Activated CD4-positive, alpha-beta T cell treated with anti-CD3 and anti-CD28 coated beads, Interleukin-2, amount 10 ng/mL, durations not matched to agents 7 days and 5 days (primary cell): ENCODE measurements at regions not wholly inside any gene's neighbourhood (a gene's known extent, or its start where the extent isn't known, plus 50 kb on each side); places are given as distances from the start of the nearest gene placed in this dataset.

Source experiments
- CTCF ChIA-PET: fragments of 350-600 bp; sonication (Branson Sonifier 250); formaldehyde crosslinking; loops from one replicate; lab custom pipeline; 2021; ENCODE audit warnings: antibody characterized with exemption; lab: Charles Lee
- POLR2A ChIA-PET: fragments of 350-600 bp; sonication (Branson Sonifier 250); formaldehyde crosslinking; loops from one replicate; lab custom pipeline; 2021; ENCODE audit warnings: antibody characterized with exemption; lab: Charles Lee
- DNase-seq: peaks from one replicate; pipeline ENCODE4 v3.0.0-alpha.2; 2020
- H3K27ac Mint-ChIP-seq: one replicate; pipeline ENCODE4 v1.8.0; 2021; ENCODE audit warnings: mild to moderate bottlenecking, moderate library complexity, mixed read lengths
- H3K27me3 Mint-ChIP-seq: one replicate; pipeline ENCODE4 v1.8.0; 2021; ENCODE audit warnings: mixed read lengths
- H3K36me3 Mint-ChIP-seq: one replicate; pipeline ENCODE4 v1.8.0; 2021; ENCODE audit warnings: low read depth, mixed read lengths
- H3K4me1 Mint-ChIP-seq: one replicate; pipeline ENCODE4 v1.8.0; 2021; ENCODE audit warnings: mixed read lengths
- H3K4me3 Mint-ChIP-seq: one replicate; pipeline ENCODE4 v1.8.0; 2021; ENCODE audit warnings: mild to moderate bottlenecking, moderate library complexity, mixed read lengths
- H3K9me3 Mint-ChIP-seq: one replicate; pipeline ENCODE4 v1.8.0; 2021; ENCODE audit warnings: mixed read lengths

GRCh38 chr18:78727057-78727739, 252.4 kb upstream of the SALL3 start:
- POLR2A ChIA-PET, result no interaction called here

GRCh38 chr18:78727877-78728783, 251.5 kb upstream of the SALL3 start:
- H3K27me3 Mint-ChIP-seq, result no peaks in the 10 kb centered on the region
- H3K4me3 Mint-ChIP-seq, result no peak overlapping the region
- POLR2A ChIA-PET, result no interaction called here
- CTCF ChIA-PET, result no interaction called here
- H3K9me3 Mint-ChIP-seq, result no peaks in the 10 kb centered on the region
- no peak for DNase-seq
- no peaks in the 10 kb centered on the region for H3K36me3 Mint-ChIP-seq
- no peaks in the 10 kb centered on the region for H3K4me1 Mint-ChIP-seq
- no peak overlapping the region for H3K27ac Mint-ChIP-seq

More at GRCh38 chr18:78727057-78727739, 252.4 kb upstream of the SALL3 start:
- peaks cover 4% of the 10 kb centered on the region for H3K27me3 Mint-ChIP-seq
- DNase-seq, result no peak
- CTCF ChIA-PET, result no interaction called here
- H3K4me3 Mint-ChIP-seq, result no peak overlapping the region
- H3K4me1 Mint-ChIP-seq, result no peaks in the 10 kb centered on the region
- no peaks in the 10 kb centered on the region for H3K36me3 Mint-ChIP-seq
- no peak overlapping the region for H3K27ac Mint-ChIP-seq
- no peaks in the 10 kb centered on the region for H3K9me3 Mint-ChIP-seq

- Mint-ChIP-seq H3K4me3 (no peak overlapping the region), H3K9me3 (no peaks in the 10 kb centered on the region), H3K36me3 (no peaks in the 10 kb centered on the region), H3K4me1 (no peaks in the 10 kb centered on the region), H3K27ac (no peak overlapping the region), H3K27me3 (no peaks in the 10 kb centered on the region)
- DNase-seq, result no peak
- ChIA-PET CTCF (no interaction called here), POLR2A (no interaction called here)
Observed at GRCh38 chr18:78728784-78729467, 250.7 kb upstream of the SALL3 start.

- no peaks in the 10 kb centered on the region for H3K27me3 Mint-ChIP-seq
Observed at GRCh38 chr18:78730546-78730945, 249.1 kb upstream of the SALL3 start.

GRCh38 chr18:78731016-78731397, 248.6 kb upstream of the SALL3 start:
- Mint-ChIP-seq H3K4me1 (no peaks in the 10 kb centered on the region), H3K36me3 (no peaks in the 10 kb centered on the region), H3K4me3 (no peak overlapping the region), H3K9me3 (no peaks in the 10 kb centered on the region), H3K27me3 (no peaks in the 10 kb centered on the region), H3K27ac (no peak overlapping the region)
- no peak for DNase-seq
- ChIA-PET CTCF (no interaction called here), POLR2A (no interaction called here)

More at GRCh38 chr18:78730546-78730945, 249.1 kb upstream of the SALL3 start:
- no peak for DNase-seq
- H3K4me3 Mint-ChIP-seq, result no peak overlapping the region
- ChIA-PET POLR2A (no interaction called here), CTCF (no interaction called here)
- no peaks in the 10 kb centered on the region for H3K4me1 Mint-ChIP-seq
- H3K9me3 Mint-ChIP-seq, result no peaks in the 10 kb centered on the region
- H3K36me3 Mint-ChIP-seq, result no peaks in the 10 kb centered on the region
- no peak overlapping the region for H3K27ac Mint-ChIP-seq

- no peak for DNase-seq
- no peak overlapping the region for H3K27ac Mint-ChIP-seq
- no peaks in the 10 kb centered on the region for H3K27me3 Mint-ChIP-seq
- no peak overlapping the region for H3K4me3 Mint-ChIP-seq
- ChIA-PET CTCF (no interaction called here), POLR2A (no interaction called here)
- H3K4me1 Mint-ChIP-seq, result no peaks in the 10 kb centered on the region
- H3K36me3 Mint-ChIP-seq, result no peaks in the 10 kb centered on the region
- no peaks in the 10 kb centered on the region for H3K9me3 Mint-ChIP-seq
Observed at GRCh38 chr18:78731398-78732032, 248.1 kb upstream of the SALL3 start.

- ChIA-PET POLR2A (no interaction called here), CTCF (no interaction called here)
- Mint-ChIP-seq H3K36me3 (no peaks in the 10 kb centered on the region), H3K4me1 (no peaks in the 10 kb centered on the region), H3K27me3 (no peaks in the 10 kb centered on the region), H3K27ac (no peak overlapping the region), H3K9me3 (no peaks in the 10 kb centered on the region), H3K4me3 (no peak overlapping the region)
- no peak for DNase-seq
Observed at GRCh38 chr18:78732273-78733210, 247.1 kb upstream of the SALL3 start.

- H3K4me3 Mint-ChIP-seq, result no peak overlapping the region
- H3K27ac Mint-ChIP-seq, result no peak overlapping the region
- H3K27me3 Mint-ChIP-seq, result no peaks in the 10 kb centered on the region
- no peak for DNase-seq
- no peaks in the 10 kb centered on the region for H3K36me3 Mint-ChIP-seq
- no peaks in the 10 kb centered on the region for H3K4me1 Mint-ChIP-seq
- ChIA-PET CTCF (no interaction called here), POLR2A (no interaction called here)
- H3K9me3 Mint-ChIP-seq, result no peaks in the 10 kb centered on the region
Observed at GRCh38 chr18:78733762-78734613, 245.6 kb upstream of the SALL3 start.

- Mint-ChIP-seq H3K27me3 (no peaks in the 10 kb centered on the region), H3K27ac (no peak overlapping the region), H3K4me3 (no peak overlapping the region), H3K4me1 (no peaks in the 10 kb centered on the region), H3K9me3 (no peaks in the 10 kb centered on the region), H3K36me3 (no peaks in the 10 kb centered on the region)
- no peak for DNase-seq
- ChIA-PET POLR2A (no interaction called here), CTCF (no interaction called here)
Observed at GRCh38 chr18:78734614-78734945, 245.0 kb upstream of the SALL3 start.

GRCh38 chr18:78735131-78736014, 244.2 kb upstream of the SALL3 start:
- Mint-ChIP-seq H3K27ac (no peak overlapping the region), H3K9me3 (no peaks in the 10 kb centered on the region), H3K4me3 (no peak overlapping the region), H3K4me1 (no peaks in the 10 kb centered on the region), H3K36me3 (no peaks in the 10 kb centered on the region), H3K27me3 (no peaks in the 10 kb centered on the region)
- ChIA-PET CTCF (no interaction called here), POLR2A (no interaction called here)
- no peak for DNase-seq
